K562 (cell line): ENCODE measurements at regions not wholly inside any gene's neighbourhood (a gene's known extent, or its start where the extent isn't known, plus 50 kb on each side); places are given as distances from the start of the nearest gene placed in this dataset.
A peak's percentile ranks its signal among the peaks of the same experiment; 100 is the strongest.

ENCODE experiments used
- COPS2 ChIP-seq: fragments of 450-650 bp; conservative IDR thresholded peaks from 2 replicates; pipeline ENCODE4 v1.6.1; 2016; ENCODE audit warnings: mild to moderate bottlenecking, moderate library complexity
- FOSL1 ChIP-seq: fragments of 200-800 bp; sonication (Bioruptor generic); conservative IDR thresholded peaks from 2 replicates; pipeline ENCODE4 v1.6.1; 2016; ENCODE audit warnings: missing genetic modification characterization, missing compliant biosample characterization
- GABPB2 ChIP-seq: fragments of 250-450 bp; sonication (Bioruptor Pico); conservative IDR thresholded peaks from 2 replicates; pipeline ENCODE4 v1.5.1; 2021; ENCODE audit warnings: mild to moderate bottlenecking
- HMGN3 ChIP-seq: IDR thresholded peaks from 2 replicates; pipeline ENCODE4 v1.6.1; 2011; ENCODE audit warnings: borderline replicate concordance, low read depth, mild to moderate bottlenecking, mixed read lengths, low read length; ENCODE audit not compliant: insufficient read length; ENCODE audit errors: extremely low read depth
- HNRNPH1 ChIP-seq: fragments of 200-400 bp; formaldehyde crosslinking; optimal IDR thresholded peaks from 2 replicates; pipeline ENCODE3; 2017; ENCODE audit warnings: low read depth, mild to moderate bottlenecking, low read length, moderate library complexity
- KLF13 ChIP-seq: fragments of 450-650 bp; IDR thresholded peaks from 2 replicates; pipeline ENCODE4 v1.6.1; 2016; ENCODE audit warnings: missing genetic modification characterization, low read depth, mild to moderate bottlenecking, missing compliant biosample characterization, moderate library complexity, borderline replicate concordance
- MAFF ChIP-seq: IDR thresholded peaks from 2 replicates; pipeline ENCODE4 v1.6.1; 2012; ENCODE audit warnings: low read length, improper control_type of control experiment
- MEF2D ChIP-seq: conservative IDR thresholded peaks from 2 replicates; pipeline ENCODE4 v1.6.1; 2016; ENCODE audit warnings: low read depth, missing genetic modification characterization, missing compliant biosample characterization
- PCBP2 ChIP-seq: fragments of 200-400 bp; formaldehyde crosslinking; IDR thresholded peaks from 2 replicates; pipeline ENCODE4 v1.6.1; 2018; ENCODE audit warnings: low read length, low read depth, mild to moderate bottlenecking, moderate library complexity; ENCODE audit not compliant: poor library complexity, severe bottlenecking
- POLR2B ChIP-seq: fragments of 450-650 bp; IDR thresholded peaks from 2 replicates; pipeline ENCODE4 v1.6.1; 2018; ENCODE audit warnings: low read depth; ENCODE audit not compliant: partially characterized antibody
- PRPF4 ChIP-seq: fragments of 200-400 bp; formaldehyde crosslinking; IDR thresholded peaks from one replicate; pipeline ENCODE4 v1.6.1; 2017; ENCODE audit warnings: low read length, low read depth, mild to moderate bottlenecking; ENCODE audit not compliant: insufficient read depth, poor library complexity, severe bottlenecking
- SAFB ChIP-seq: fragments of 200-400 bp; formaldehyde crosslinking; IDR thresholded peaks from 2 replicates; pipeline ENCODE4 v1.6.1; 2017; ENCODE audit warnings: low read depth, low read length, borderline replicate concordance
- TRIM24 ChIP-seq, 2 experiments: fragments of 450-650 bp; IDR thresholded peaks; 2 replicates each; pipeline ENCODE4 v1.6.1; 2016
- ZFP30 ChIP-seq: fragments of 250-450 bp; sonication (Bioruptor Pico); IDR thresholded peaks from 2 replicates; pipeline ENCODE4 v1.8.0; 2022; ENCODE audit warnings: moderate library complexity, mild to moderate bottlenecking, inconsistent platforms, borderline replicate concordance
- ZNF436 ChIP-seq: fragments of 250-450, 450-650 bp; sonication (Bioruptor Pico); formaldehyde crosslinking; IDR thresholded peaks from 2 replicates; pipeline ENCODE4 v1.7.0; 2020; ENCODE audit warnings: mild to moderate bottlenecking
- ZNF780A ChIP-seq: fragments of 250-450 bp; sonication (Bioruptor Pico); IDR thresholded peaks from 2 replicates; pipeline ENCODE4 v1.5.0; 2021; ENCODE audit warnings: mild to moderate bottlenecking
- TF ChIP-seq, protein P1 (sequence below): fragments of 200-400 bp; formaldehyde crosslinking; IDR thresholded peaks from 2 replicates; pipeline ENCODE4 v1.6.1; 2017; ENCODE audit warnings: mild to moderate bottlenecking, low read depth, low read length, moderate library complexity
- TF ChIP-seq, protein P2 (sequence below): fragments of 250-450 bp; sonication (Bioruptor Pico); IDR thresholded peaks from 2 replicates; pipeline ENCODE4 v1.5.0; 2022; ENCODE audit warnings: mild to moderate bottlenecking
- TF ChIP-seq, protein P3 (sequence below), 2 experiments: fragments of 450-650 bp; IDR thresholded peaks; 2 replicates each; pipeline ENCODE4 v1.6.1; 2016

DNA sequence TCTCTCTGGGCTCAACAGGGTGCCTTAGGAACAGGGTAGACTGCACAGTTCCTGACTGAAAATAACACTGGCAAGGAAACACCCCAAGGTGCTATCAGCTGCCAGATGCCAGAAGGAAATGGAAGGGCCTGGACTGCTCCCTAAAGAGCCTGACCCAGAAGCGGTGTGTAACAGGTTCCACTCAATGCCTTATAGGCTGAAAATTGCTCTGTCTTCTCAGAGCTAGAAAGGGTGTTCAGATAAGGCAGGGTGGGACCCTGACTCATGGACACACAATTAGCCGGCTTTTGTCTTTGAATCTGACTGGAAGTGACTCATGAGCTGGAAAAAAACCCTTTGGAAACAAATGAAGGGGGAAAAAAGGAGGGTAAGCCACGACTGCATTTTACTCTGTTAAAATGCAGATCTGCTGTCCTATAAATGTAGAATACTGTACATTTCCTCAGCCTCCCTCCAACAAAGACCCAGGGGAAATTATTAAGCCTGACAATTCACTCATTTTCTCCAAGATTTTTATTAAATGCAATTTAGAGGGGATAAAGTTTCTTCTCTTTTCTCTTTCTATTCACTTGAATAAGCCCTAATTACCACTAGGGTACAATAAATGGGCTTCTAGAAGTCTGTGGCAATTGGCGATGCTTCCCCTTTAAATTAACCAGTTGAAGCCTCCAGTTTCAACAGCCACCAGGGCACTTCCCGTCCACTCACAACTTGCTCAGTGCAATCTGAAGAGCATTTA lies 160.2 kb upstream of the TBL1XR1 start (continued):
- TF ChIP-seq, protein P1, sequence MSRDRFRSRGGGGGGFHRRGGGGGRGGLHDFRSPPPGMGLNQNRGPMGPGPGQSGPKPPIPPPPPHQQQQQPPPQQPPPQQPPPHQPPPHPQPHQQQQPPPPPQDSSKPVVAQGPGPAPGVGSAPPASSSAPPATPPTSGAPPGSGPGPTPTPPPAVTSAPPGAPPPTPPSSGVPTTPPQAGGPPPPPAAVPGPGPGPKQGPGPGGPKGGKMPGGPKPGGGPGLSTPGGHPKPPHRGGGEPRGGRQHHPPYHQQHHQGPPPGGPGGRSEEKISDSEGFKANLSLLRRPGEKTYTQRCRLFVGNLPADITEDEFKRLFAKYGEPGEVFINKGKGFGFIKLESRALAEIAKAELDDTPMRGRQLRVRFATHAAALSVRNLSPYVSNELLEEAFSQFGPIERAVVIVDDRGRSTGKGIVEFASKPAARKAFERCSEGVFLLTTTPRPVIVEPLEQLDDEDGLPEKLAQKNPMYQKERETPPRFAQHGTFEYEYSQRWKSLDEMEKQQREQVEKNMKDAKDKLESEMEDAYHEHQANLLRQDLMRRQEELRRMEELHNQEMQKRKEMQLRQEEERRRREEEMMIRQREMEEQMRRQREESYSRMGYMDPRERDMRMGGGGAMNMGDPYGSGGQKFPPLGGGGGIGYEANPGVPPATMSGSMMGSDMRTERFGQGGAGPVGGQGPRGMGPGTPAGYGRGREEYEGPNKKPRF, result no peak
- TF ChIP-seq COPS2 (no peak), HNRNPH1 (no peak), HMGN3 (no peak), FOSL1 (tag) (peak; percentile 99), ZNF436 (CRISPR knock-in tag) (no peak), POLR2B (no peak), ZNF780A (CRISPR knock-in tag) (no peak), PCBP2 (no peak), PRPF4 (no peak), ZFP30 (no peak), MAFF (peak; percentile 31; the same call in 1 of the 2 replicates), MEF2D (tag) (no peak; the same call in 1 of the 2 replicates), TRIM24 (IDR thresholded peaks at IDR 0.05) (peak; percentile 50 to 67; a peak in 2 of 4 replicates), GABPB2 (no peak), SAFB (no peak), KLF13 (tag) (no peak)
- TF ChIP-seq, protein P2, sequence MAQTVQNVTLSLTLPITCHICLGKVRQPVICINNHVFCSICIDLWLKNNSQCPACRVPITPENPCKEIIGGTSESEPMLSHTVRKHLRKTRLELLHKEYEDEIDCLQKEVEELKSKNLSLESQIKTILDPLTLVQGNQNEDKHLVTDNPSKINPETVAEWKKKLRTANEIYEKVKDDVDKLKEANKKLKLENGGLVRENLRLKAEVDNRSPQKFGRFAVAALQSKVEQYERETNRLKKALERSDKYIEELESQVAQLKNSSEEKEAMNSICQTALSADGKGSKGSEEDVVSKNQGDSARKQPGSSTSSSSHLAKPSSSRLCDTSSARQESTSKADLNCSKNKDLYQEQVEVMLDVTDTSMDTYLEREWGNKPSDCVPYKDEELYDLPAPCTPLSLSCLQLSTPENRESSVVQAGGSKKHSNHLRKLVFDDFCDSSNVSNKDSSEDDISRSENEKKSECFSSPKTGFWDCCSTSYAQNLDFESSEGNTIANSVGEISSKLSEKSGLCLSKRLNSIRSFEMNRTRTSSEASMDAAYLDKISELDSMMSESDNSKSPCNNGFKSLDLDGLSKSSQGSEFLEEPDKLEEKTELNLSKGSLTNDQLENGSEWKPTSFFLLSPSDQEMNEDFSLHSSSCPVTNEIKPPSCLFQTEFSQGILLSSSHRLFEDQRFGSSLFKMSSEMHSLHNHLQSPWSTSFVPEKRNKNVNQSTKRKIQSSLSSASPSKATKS (CRISPR knock-in tag), result no peak
- TF ChIP-seq, protein P3, sequence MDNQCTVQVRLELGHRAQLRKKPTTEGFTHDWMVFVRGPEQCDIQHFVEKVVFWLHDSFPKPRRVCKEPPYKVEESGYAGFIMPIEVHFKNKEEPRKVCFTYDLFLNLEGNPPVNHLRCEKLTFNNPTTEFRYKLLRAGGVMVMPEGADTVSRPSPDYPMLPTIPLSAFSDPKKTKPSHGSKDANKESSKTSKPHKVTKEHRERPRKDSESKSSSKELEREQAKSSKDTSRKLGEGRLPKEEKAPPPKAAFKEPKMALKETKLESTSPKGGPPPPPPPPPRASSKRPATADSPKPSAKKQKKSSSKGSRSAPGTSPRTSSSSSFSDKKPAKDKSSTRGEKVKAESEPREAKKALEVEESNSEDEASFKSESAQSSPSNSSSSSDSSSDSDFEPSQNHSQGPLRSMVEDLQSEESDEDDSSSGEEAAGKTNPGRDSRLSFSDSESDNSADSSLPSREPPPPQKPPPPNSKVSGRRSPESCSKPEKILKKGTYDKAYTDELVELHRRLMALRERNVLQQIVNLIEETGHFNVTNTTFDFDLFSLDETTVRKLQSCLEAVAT (IDR thresholded peaks at IDR 0.05), result peak; percentile 17 to 61; a peak in 1 of 4 replicates
